Heart right ventricle (tissue), 16 donors: ENCODE measurements at regions not wholly inside any gene's neighbourhood (a gene's known extent, or its start where the extent isn't known, plus 50 kb on each side); places are given as distances from the start of the nearest gene placed in this dataset.

Experiments used
- ATAC-seq, 8 donors: fragments of 200-7000 bp; cut with Tn5 transposase; one replicate each; pipeline ENCODE4 v1.9.1; 2020; ENCODE audit warnings: mild to moderate bottlenecking in 8 of 8, moderate library complexity in 8 of 8, moderate number of reproducible peaks in 1 of 8
- DNase-seq, 2 donors: peaks; one replicate each; pipeline ENCODE4 v3.0.0-alpha.2; 2020
- H3K27ac ChIP-seq, 10 donors: fragments of 200-600 bp; sonication (generic) in 2 of 10; one replicate each; pipeline versions ENCODE4 v1.5.0 to v1.8.0; 2020 to 2022; ENCODE audit warnings: mild to moderate bottlenecking in 3 of 10
- H3K27me3 ChIP-seq, 7 donors: fragments of 200-600 bp; one replicate each; pipeline ENCODE4 v1.8.0; 2021 to 2022; ENCODE audit warnings: mild to moderate bottlenecking in 2 of 7
- H3K36me3 ChIP-seq, 9 donors: fragments of 200-600 bp; sonication (generic) in 1 of 9; one replicate each; pipeline versions ENCODE4 v1.5.0 to v1.8.0; 2020 to 2022; ENCODE audit warnings: mild to moderate bottlenecking in 2 of 9
- H3K4me1 ChIP-seq, 9 donors: fragments of 200-600 bp; sonication (generic) in 1 of 9; one replicate each; pipeline versions ENCODE4 v1.5.0 to v1.8.0; 2020 to 2022; ENCODE audit warnings: mild to moderate bottlenecking in 4 of 9
- H3K4me3 ChIP-seq, 10 donors: fragments of 200-600 bp; sonication (generic) in 2 of 10; one replicate each; pipeline versions ENCODE4 v1.5.0 to v1.8.0; 2020 to 2022; ENCODE audit warnings: mild to moderate bottlenecking in 7 of 10, moderate library complexity in 2 of 10
- H3K9me3 ChIP-seq, 11 donors: fragments of 200-600 bp in 10 of 11; sonication (generic) in 2 of 11; one replicate each; pipeline versions ENCODE4 v1.5.0 to v1.8.0; 2013 to 2022; ENCODE audit warnings: mild to moderate bottlenecking in 2 of 11, control low read depth in 1 of 11, moderate library complexity in 1 of 11
- WGBS, 2 donors: extraction: QIAGEN DNeasy Blood & Tissue Kit; methylation state at CpG; one replicate each; pipeline ENCODE4 v1.1.7; 2013; ENCODE audit warnings: inconsistent platforms in 1 of 2; 5-methylcytosine and 5-hydroxymethylcytosine counted together
- intact Hi-C, 10 donors: fragments of 100-400 bp; cut with DNase I; formaldehyde crosslinking; loops; one replicate each; pipeline versions ENCODE4 v1.11.1 to v1.14.2; 2022
- TF ChIP-seq, protein P1 (sequence below), 9 donors: fragments of 200-600 bp; sonication (generic) in 2 of 9; IDR thresholded peaks; one replicate each; pipeline versions ENCODE4 v1.5.0 to v1.8.0; 2021 to 2022; ENCODE audit warnings: antibody characterized with exemption in 9 of 9, mild to moderate bottlenecking in 5 of 9, moderate library complexity in 1 of 9
- donor health status: Arrhythmogenic right ventricular cardiomyopathy.
- donor health status: ischemic (EF 13 %, LVEDD 7.1; RV severe dilation, severe dysfunction).
- donor health status: healthy with polysubstance abuse.
- donor health status: DM: no; HTN: yes; CAD: no.
- donor health status: DM: no; HTN: no; CAD: no.
- donor health status: ischemic (EF 25% LVEDD 6.9; RV normal size, moderate dysfunction).
- donor health status: ischemic (EF 25% LVEDD 5.7; RV mildly dilated, moderate dysfunction).
- donor health status: healthy.
- donor health status: DM: yes; HTN: yes; CAD: no.
- donor health status: Ischemic cardiomyopathy.
- donor health status: ischemic (EF 35%, LVEDD 5.7; RV mildly dilated, moderate dysfunction).
- donor health status: nonischemic (EF 11% LVEDD 7.7; RV severe dilation, severe dysfunction).
- donor health status: DM: yes; HTN: yes; CAD: no.
- donor health status: PGD.
- donor health status: ischemic (EF 29% LVEDD 5.4; RV normal size, mild dysfunction).
- donor health status: nonischemic (EF 23%, LVEDD 6.1; RV moderate dilation, normal function).

DNA sequence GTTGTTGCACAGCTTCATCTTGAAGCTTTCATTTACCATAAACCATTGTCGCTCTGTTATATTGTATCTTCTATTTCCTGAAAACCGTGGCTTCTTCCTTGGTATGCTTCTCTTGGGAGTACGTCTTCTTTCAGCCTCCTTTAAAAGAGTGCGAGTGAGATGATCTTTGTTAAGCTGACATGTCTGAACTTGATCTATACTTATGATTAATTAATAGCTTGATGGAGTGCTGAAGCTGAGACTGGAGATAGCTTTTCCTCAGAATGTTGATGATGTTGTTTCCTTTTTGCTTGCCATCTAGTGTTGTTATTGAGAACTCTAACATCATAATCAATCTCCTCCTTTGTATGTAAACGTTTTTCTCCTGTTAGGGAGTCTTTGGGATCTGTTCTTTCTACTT is 529.3 kb upstream of the SPRY2 start:
- H3K4me1 ChIP-seq: peaks cover 0 to 9% (median 0%) of the 10 kb centered on the region in 9 donors
- no peak overlapping the region for H3K4me3 ChIP-seq
- H3K27me3 ChIP-seq: no peaks in the 10 kb centered on the region
- TF ChIP-seq, protein P1, sequence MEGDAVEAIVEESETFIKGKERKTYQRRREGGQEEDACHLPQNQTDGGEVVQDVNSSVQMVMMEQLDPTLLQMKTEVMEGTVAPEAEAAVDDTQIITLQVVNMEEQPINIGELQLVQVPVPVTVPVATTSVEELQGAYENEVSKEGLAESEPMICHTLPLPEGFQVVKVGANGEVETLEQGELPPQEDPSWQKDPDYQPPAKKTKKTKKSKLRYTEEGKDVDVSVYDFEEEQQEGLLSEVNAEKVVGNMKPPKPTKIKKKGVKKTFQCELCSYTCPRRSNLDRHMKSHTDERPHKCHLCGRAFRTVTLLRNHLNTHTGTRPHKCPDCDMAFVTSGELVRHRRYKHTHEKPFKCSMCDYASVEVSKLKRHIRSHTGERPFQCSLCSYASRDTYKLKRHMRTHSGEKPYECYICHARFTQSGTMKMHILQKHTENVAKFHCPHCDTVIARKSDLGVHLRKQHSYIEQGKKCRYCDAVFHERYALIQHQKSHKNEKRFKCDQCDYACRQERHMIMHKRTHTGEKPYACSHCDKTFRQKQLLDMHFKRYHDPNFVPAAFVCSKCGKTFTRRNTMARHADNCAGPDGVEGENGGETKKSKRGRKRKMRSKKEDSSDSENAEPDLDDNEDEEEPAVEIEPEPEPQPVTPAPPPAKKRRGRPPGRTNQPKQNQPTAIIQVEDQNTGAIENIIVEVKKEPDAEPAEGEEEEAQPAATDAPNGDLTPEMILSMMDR (IDR thresholded peaks at IDR 0.05): no peak
- intact Hi-C loops: no loop called here
- no peaks in the 10 kb centered on the region for H3K36me3 ChIP-seq
- ATAC-seq: no peak
- DNase-seq: no peak
- H3K9me3 ChIP-seq: no peaks in the 10 kb centered on the region
- H3K27ac ChIP-seq: no peak overlapping the region
- WGBS, 2 donors: 71 to 73% methylated on average over 5 of the region's 5 CpGs

DNA sequence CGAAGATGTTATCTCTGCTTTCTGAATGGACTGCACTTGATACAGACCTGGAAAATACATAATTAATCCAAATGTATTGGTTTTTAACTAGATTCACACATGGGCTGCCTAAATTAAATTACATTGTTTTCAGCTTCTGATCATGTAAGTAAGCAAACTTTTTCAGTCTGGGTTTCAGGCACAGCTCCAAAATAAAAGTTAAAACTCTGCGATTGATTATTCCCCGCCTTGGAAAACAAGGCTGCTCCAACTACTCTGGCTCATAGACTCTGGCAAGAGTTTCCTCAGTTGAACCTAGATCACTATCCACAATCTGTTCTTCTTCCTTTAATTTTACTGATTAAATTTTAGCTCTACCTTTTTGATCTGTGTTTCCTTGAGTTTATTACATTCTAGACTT is 526.0 kb upstream of the SPRY2 start:
- DNase-seq (no peak), ATAC-seq (no peak)
- TF ChIP-seq, protein P1 (IDR thresholded peaks at IDR 0.05): no peak
- WGBS, 2 donors: 84 to 88% methylated on average over 3 of the region's 3 CpGs
- no peak overlapping the region for H3K4me3 ChIP-seq
- H3K9me3 ChIP-seq: peaks cover 0 to 8% (median 0%) of the 10 kb centered on the region in 11 donors
- intact Hi-C loops: no loop called here
- no peaks in the 10 kb centered on the region for H3K4me1 ChIP-seq
- H3K27ac ChIP-seq: no peak overlapping the region
- no peaks in the 10 kb centered on the region for H3K27me3 ChIP-seq
- H3K36me3 ChIP-seq: no peaks in the 10 kb centered on the region

DNA sequence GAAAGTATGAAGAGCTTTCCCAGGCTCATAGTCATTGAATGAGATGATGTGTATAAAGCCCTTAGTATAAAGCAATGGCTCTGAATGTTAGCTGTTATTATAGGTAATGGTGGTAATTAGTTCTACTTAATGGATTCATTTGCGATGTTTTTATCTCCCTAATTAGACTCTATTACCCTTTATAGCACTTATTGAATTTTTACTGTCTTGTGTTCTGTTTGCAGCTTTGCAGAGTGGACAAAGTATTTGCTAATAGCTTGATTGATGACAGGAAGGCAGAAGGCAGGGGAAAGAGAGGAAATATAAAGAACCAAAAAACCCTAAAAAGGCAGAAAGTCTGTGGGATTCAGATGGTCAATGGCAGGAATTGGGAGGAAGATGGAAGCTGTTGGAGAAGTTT is 524.4 kb upstream of the SPRY2 start:
- intact Hi-C loops: no loop called here
- no peak for DNase-seq
- Histone ChIP-seq H3K27ac (no peak overlapping the region), H3K27me3 (no peaks in the 10 kb centered on the region), H3K4me3 (no peak overlapping the region), H3K36me3 (no peaks in the 10 kb centered on the region), H3K4me1 (no peaks in the 10 kb centered on the region), H3K9me3 (peaks cover 0 to 8% (median 0%) of the 10 kb centered on the region in 11 donors)
- 90 to 97% methylated on average over 1 of the region's 1 CpG for WGBS, 2 donors
- TF ChIP-seq, protein P1 (IDR thresholded peaks at IDR 0.05): no peak
- ATAC-seq: no peak

DNA sequence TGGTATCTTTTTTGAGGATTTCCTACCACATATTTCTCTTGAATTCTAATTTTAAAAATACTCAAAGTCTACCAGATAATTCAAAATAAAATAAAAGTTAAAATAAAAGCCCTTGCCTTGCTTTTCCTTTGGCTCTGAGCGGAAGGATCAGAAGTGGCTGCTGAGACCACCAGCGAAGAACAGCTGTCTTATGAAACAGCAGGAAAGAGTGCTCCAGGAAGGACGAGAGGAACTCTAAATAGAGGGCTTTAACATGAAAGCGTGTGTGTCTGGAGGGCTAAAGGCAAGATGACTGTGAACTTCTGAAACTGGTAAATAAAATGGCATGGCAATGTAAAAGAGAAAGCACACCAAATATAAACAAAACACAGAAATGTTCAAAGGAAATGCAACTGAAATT is 521.5 kb upstream of the SPRY2 start:
- H3K27me3 ChIP-seq: no peaks in the 10 kb centered on the region
- 66 to 68% methylated on average over 4 of the region's 4 CpGs for WGBS, 2 donors
- no peak overlapping the region for H3K27ac ChIP-seq
- intact Hi-C loops: no loop called here
- no peak for DNase-seq
- TF ChIP-seq, protein P1 (IDR thresholded peaks at IDR 0.05): no peak
- ATAC-seq: no peak
- no peaks in the 10 kb centered on the region for H3K36me3 ChIP-seq
- H3K9me3 ChIP-seq: peaks cover 0 to 8% (median 0%) of the 10 kb centered on the region in 11 donors
- H3K4me3 ChIP-seq: no peak overlapping the region
- no peaks in the 10 kb centered on the region for H3K4me1 ChIP-seq
